ENCODE measurements at regions not wholly inside any gene's neighbourhood (a gene's known extent, or its start where the extent isn't known, plus 50 kb on each side); places are given as distances from the start of the nearest gene placed in this dataset.

DNA sequence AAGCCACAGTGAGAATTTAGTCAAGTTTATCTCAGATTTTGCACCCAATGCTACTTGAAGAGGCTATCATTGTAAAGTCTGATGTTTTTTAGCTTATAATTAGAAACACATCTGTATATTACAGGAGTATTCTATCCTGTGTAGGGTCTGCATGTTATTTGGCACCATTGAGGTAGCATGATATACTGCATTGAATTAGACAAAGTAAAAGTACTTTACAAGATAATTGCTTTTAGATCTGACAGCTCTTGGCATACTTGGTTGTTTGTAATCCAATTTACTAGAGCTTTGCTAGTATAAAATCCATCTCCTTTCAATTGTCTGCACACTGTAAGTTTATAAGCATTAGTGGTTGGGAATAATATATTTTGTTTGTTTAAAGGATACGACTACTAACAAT, 714.3 kb downstream of the ANKRD7 start:
- TF ChIP-seq CTCF (IDR thresholded peaks at IDR 0.05; ENCODE audit: poor library complexity, severe bottlenecking) = no peak
- no peak for TF ChIP-seq EZH2 (IDR thresholded peaks at IDR 0.05; ENCODE audit: borderline replicate concordance, insufficient read depth, low read length, poor library complexity, severe bottlenecking)
- no peak for TF ChIP-seq EP300 (conservative IDR thresholded peaks at IDR 0.05; ENCODE audit: poor library complexity, severe bottlenecking)
- no peak for TF ChIP-seq RAD21 (conservative IDR thresholded peaks at IDR 0.05)
- TF ChIP-seq SMC3 (conservative IDR thresholded peaks at IDR 0.05; ENCODE audit: poor library complexity) = no peak
- TF ChIP-seq POLR2AphosphoS5 (IDR thresholded peaks at IDR 0.05) = no peak
- no peak for TF ChIP-seq MXI1 (conservative IDR thresholded peaks at IDR 0.05; ENCODE audit: poor library complexity, severe bottlenecking)
- TF ChIP-seq REST (IDR thresholded peaks at IDR 0.05; ENCODE audit: borderline replicate concordance) = no peak
- no peak for TF ChIP-seq TAF1 (IDR thresholded peaks at IDR 0.05; ENCODE audit: low read depth)

Measured in neural cell (in vitro differentiated cells).